Mucosa of rectum (tissue), 2 donors: ENCODE measurements at regions not wholly inside any gene's neighbourhood (a gene's known extent, or its start where the extent isn't known, plus 50 kb on each side); places are given as distances from the start of the nearest gene placed in this dataset.

ENCODE experiments used
- H3K27ac ChIP-seq, 2 donors: one replicate each; pipeline ENCODE4 v1.7.0; 2013; ENCODE audit warnings: inconsistent platforms in 2 of 2, low read depth in 2 of 2, low read length in 2 of 2
- H3K27me3 ChIP-seq, 2 donors: one replicate each; pipeline ENCODE4 v1.7.0; 2013; ENCODE audit warnings: low read length in 2 of 2; ENCODE audit not compliant: control insufficient read depth in 2 of 2, insufficient read depth in 2 of 2
- H3K36me3 ChIP-seq, 2 donors: one replicate each; pipeline ENCODE4 v1.7.0; 2013; ENCODE audit warnings: low read length in 2 of 2; ENCODE audit not compliant: control insufficient read depth in 2 of 2, insufficient read depth in 2 of 2
- H3K4me1 ChIP-seq, 2 donors: one replicate each; pipeline ENCODE4 v1.7.0; 2013; ENCODE audit warnings: low read length in 2 of 2, mild to moderate bottlenecking in 1 of 2; ENCODE audit not compliant: control insufficient read depth in 2 of 2, insufficient read depth in 2 of 2
- H3K4me3 ChIP-seq, 2 donors: one replicate each; pipeline ENCODE4 v1.7.0; 2013; ENCODE audit warnings: low read length in 2 of 2
- H3K9ac ChIP-seq, 2 donors: one replicate each; pipeline ENCODE4 v1.7.0; 2013; ENCODE audit warnings: low read length in 2 of 2, low read depth in 1 of 2, mild to moderate bottlenecking in 1 of 2
- H3K9me3 ChIP-seq, 2 donors: one replicate each; pipeline ENCODE4 v1.7.0; 2013; ENCODE audit warnings: low read length in 2 of 2; ENCODE audit not compliant: control insufficient read depth in 2 of 2
- donor health status: healthy.
- donor health status: Normal muscosa, but diverticular disease.

- Histone ChIP-seq H3K27ac (no peak overlapping the region), H3K4me1 (no peaks in the 10 kb centered on the region), H3K27me3 (no peaks in the 10 kb centered on the region), H3K9ac (no peak overlapping the region), H3K36me3 (no peaks in the 10 kb centered on the region), H3K9me3 (peaks cover 0 to 4% of the 10 kb centered on the region in 2 donors), H3K4me3 (no peak overlapping the region)
Observed at GRCh38 chr13:111025310-111025709, 89.8 kb upstream of the ARHGEF7 start.

- no peaks in the 10 kb centered on the region for H3K27me3 ChIP-seq
- H3K9me3 ChIP-seq: peaks cover 0 to 4% of the 10 kb centered on the region in 2 donors
- H3K4me3 ChIP-seq: no peak overlapping the region
- H3K27ac ChIP-seq: no peak overlapping the region
- H3K9ac ChIP-seq: no peak overlapping the region
- H3K4me1 ChIP-seq: no peaks in the 10 kb centered on the region
- H3K36me3 ChIP-seq: no peaks in the 10 kb centered on the region
Observed at GRCh38 chr13:111022886-111023285, 92.2 kb upstream of the ARHGEF7 start.

GRCh38 chr13:111022241-111022640 is 92.9 kb upstream of the ARHGEF7 start:
- Histone ChIP-seq H3K36me3 (no peaks in the 10 kb centered on the region), H3K4me1 (no peaks in the 10 kb centered on the region), H3K27me3 (no peaks in the 10 kb centered on the region), H3K9me3 (peaks cover 0 to 4% of the 10 kb centered on the region in 2 donors), H3K4me3 (no peak overlapping the region), H3K9ac (no peak overlapping the region), H3K27ac (no peak overlapping the region)

GRCh38 chr13:111021270-111021669 is 93.8 kb upstream of the ARHGEF7 start:
- Histone ChIP-seq H3K36me3 (no peaks in the 10 kb centered on the region), H3K27me3 (no peaks in the 10 kb centered on the region), H3K4me3 (no peak overlapping the region), H3K27ac (no peak overlapping the region), H3K9ac (no peak overlapping the region), H3K4me1 (no peaks in the 10 kb centered on the region), H3K9me3 (peaks cover 0 to 4% of the 10 kb centered on the region in 2 donors)

- Histone ChIP-seq H3K9ac (no peak overlapping the region), H3K36me3 (no peaks in the 10 kb centered on the region), H3K4me1 (no peaks in the 10 kb centered on the region), H3K4me3 (no peak overlapping the region), H3K27ac (no peak overlapping the region), H3K27me3 (no peaks in the 10 kb centered on the region), H3K9me3 (peaks cover 0 to 4% of the 10 kb centered on the region in 2 donors)
Observed at GRCh38 chr13:111020546-111020945, 94.6 kb upstream of the ARHGEF7 start.

- no peak overlapping the region for H3K4me3 ChIP-seq
- H3K27me3 ChIP-seq: no peaks in the 10 kb centered on the region
- no peak overlapping the region for H3K27ac ChIP-seq
- peaks cover 0 to 4% of the 10 kb centered on the region in 2 donors for H3K9me3 ChIP-seq
- no peaks in the 10 kb centered on the region for H3K36me3 ChIP-seq
- no peaks in the 10 kb centered on the region for H3K4me1 ChIP-seq
- no peak overlapping the region for H3K9ac ChIP-seq
Observed at GRCh38 chr13:111020021-111020420, 95.1 kb upstream of the ARHGEF7 start.

- no peak overlapping the region for H3K9ac ChIP-seq
- no peaks in the 10 kb centered on the region for H3K27me3 ChIP-seq
- H3K4me1 ChIP-seq: no peaks in the 10 kb centered on the region
- no peak overlapping the region for H3K4me3 ChIP-seq
- H3K27ac ChIP-seq: no peak overlapping the region
- peaks cover 0 to 4% of the 10 kb centered on the region in 2 donors for H3K9me3 ChIP-seq
- no peaks in the 10 kb centered on the region for H3K36me3 ChIP-seq
Observed at GRCh38 chr13:111017755-111018459, 97.2 kb upstream of the ARHGEF7 start.

- Histone ChIP-seq H3K4me1 (no peaks in the 10 kb centered on the region), H3K27ac (no peak overlapping the region), H3K9ac (no peak overlapping the region), H3K4me3 (no peak overlapping the region), H3K27me3 (no peaks in the 10 kb centered on the region), H3K9me3 (no peaks in the 10 kb centered on the region), H3K36me3 (no peaks in the 10 kb centered on the region)
Observed at GRCh38 chr13:111013196-111013595, 98.3 kb upstream of the ANKRD10 start.

GRCh38 chr13:111011899-111012298 is 97.0 kb upstream of the ANKRD10 start:
- no peaks in the 10 kb centered on the region for H3K36me3 ChIP-seq
- H3K27me3 ChIP-seq: no peaks in the 10 kb centered on the region
- no peaks in the 10 kb centered on the region for H3K9me3 ChIP-seq
- no peak overlapping the region for H3K27ac ChIP-seq
- no peak overlapping the region for H3K9ac ChIP-seq
- peaks cover 0 to 2% of the 10 kb centered on the region in 2 donors for H3K4me1 ChIP-seq
- no peak overlapping the region for H3K4me3 ChIP-seq

- no peak overlapping the region for H3K9ac ChIP-seq
- H3K27ac ChIP-seq: no peak overlapping the region
- no peaks in the 10 kb centered on the region for H3K36me3 ChIP-seq
- no peaks in the 10 kb centered on the region for H3K27me3 ChIP-seq
- no peaks in the 10 kb centered on the region for H3K9me3 ChIP-seq
- no peak overlapping the region for H3K4me3 ChIP-seq
- H3K4me1 ChIP-seq: peaks cover 0 to 5% of the 10 kb centered on the region in 2 donors
Observed at GRCh38 chr13:111008351-111008750, 93.5 kb upstream of the ANKRD10 start.
